PC-9 (cell line): ENCODE measurements at regions not wholly inside any gene's neighbourhood (a gene's known extent, or its start where the extent isn't known, plus 50 kb on each side); places are given as distances from the start of the nearest gene placed in this dataset.

Source experiments
- EZH2 ChIP-seq: fragments of 200-600 bp; sonication (generic); IDR thresholded peaks from 2 replicates; pipeline ENCODE4 v1.8.0; 2017; ENCODE audit warnings: antibody characterized with exemption, low read depth
- TF ChIP-seq, protein P1 (sequence below): fragments of 200-600 bp; sonication (generic); conservative IDR thresholded peaks from 2 replicates; pipeline ENCODE4 v1.6.1; 2017; ENCODE audit warnings: mixed run types, antibody characterized with exemption, mild to moderate bottlenecking, moderate library complexity

DNA sequence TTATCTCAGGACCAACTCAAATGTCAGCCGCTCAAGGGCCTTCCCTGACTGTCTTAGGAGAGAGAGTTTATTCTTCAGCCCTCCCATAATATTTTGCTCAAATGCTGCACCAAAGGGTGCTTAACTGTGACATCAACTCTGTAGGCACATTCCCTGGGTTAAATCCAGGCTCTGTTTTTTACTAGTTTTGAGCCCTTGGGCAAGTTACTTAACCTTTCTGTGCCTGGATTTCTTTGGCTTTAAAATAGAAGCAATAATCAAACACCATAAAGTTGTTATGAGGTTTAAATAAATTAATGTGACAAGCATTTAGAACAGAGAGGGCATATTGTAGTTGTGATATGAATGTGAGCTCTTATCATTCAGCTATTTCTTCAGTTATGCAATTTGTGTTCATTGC lies 54.2 kb upstream of the LIMCH1 start:
- TF ChIP-seq, protein P1, sequence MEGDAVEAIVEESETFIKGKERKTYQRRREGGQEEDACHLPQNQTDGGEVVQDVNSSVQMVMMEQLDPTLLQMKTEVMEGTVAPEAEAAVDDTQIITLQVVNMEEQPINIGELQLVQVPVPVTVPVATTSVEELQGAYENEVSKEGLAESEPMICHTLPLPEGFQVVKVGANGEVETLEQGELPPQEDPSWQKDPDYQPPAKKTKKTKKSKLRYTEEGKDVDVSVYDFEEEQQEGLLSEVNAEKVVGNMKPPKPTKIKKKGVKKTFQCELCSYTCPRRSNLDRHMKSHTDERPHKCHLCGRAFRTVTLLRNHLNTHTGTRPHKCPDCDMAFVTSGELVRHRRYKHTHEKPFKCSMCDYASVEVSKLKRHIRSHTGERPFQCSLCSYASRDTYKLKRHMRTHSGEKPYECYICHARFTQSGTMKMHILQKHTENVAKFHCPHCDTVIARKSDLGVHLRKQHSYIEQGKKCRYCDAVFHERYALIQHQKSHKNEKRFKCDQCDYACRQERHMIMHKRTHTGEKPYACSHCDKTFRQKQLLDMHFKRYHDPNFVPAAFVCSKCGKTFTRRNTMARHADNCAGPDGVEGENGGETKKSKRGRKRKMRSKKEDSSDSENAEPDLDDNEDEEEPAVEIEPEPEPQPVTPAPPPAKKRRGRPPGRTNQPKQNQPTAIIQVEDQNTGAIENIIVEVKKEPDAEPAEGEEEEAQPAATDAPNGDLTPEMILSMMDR = no peak
- TF ChIP-seq EZH2 = no peak
